ENCODE measurements at regions not wholly inside any gene's neighbourhood (a gene's known extent, or its start where the extent isn't known, plus 50 kb on each side); places are given as distances from the start of the nearest gene placed in this dataset.

- TF ChIP-seq CTCF (IDR thresholded peaks at IDR 0.05; ENCODE audit: control insufficient read depth, extremely low read depth, insufficient read depth): no peak
- no peak for DNase-seq (ENCODE audit: low read depth)
- H3K4me3 ChIP-seq (ENCODE audit: low read depth, low read length): no peak overlapping the region
These were observed 136.6 kb downstream of the RNF152 start for GRCh38 chr18:61756244-61756643.

DNA sequence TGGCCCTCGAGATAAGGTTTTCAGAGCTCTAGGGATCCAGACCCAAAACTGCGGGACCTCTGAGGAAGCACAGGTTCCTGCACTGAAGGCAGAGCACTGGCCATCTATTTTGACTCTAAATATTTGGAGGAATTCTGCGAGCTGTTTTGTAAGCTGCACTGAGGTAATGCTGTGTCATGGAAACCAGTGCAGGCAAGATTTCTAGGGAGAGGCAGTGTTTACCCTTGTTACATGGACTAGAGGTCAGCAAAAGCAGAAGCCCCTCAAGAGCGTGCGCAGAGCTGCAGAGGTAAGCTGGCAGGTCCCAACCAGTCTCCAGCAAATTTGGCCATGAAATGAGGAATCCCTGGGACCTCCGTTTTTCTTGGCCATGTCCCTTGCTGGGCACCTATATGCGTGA, 137.3 kb downstream of the RNF152 start:
- DNase-seq (ENCODE audit: low read depth): no peak
- H3K4me3 ChIP-seq (ENCODE audit: low read depth, low read length): no peak overlapping the region
- no peak for TF ChIP-seq CTCF (IDR thresholded peaks at IDR 0.05; ENCODE audit: control insufficient read depth, extremely low read depth, insufficient read depth)

- no peak overlapping the region for H3K4me3 ChIP-seq (ENCODE audit: low read depth, low read length)
- TF ChIP-seq CTCF (IDR thresholded peaks at IDR 0.05; ENCODE audit: control insufficient read depth, extremely low read depth, insufficient read depth): no peak
- DNase-seq (ENCODE audit: low read depth): no peak
These were observed 138.7 kb downstream of the RNF152 start for GRCh38 chr18:61754039-61754583.

- H3K4me3 ChIP-seq (ENCODE audit: low read depth, low read length): no peak overlapping the region
- no peak for DNase-seq (ENCODE audit: low read depth)
- TF ChIP-seq CTCF (IDR thresholded peaks at IDR 0.05; ENCODE audit: control insufficient read depth, extremely low read depth, insufficient read depth): no peak
These were observed 139.4 kb downstream of the RNF152 start for GRCh38 chr18:61753373-61753772.

DNA sequence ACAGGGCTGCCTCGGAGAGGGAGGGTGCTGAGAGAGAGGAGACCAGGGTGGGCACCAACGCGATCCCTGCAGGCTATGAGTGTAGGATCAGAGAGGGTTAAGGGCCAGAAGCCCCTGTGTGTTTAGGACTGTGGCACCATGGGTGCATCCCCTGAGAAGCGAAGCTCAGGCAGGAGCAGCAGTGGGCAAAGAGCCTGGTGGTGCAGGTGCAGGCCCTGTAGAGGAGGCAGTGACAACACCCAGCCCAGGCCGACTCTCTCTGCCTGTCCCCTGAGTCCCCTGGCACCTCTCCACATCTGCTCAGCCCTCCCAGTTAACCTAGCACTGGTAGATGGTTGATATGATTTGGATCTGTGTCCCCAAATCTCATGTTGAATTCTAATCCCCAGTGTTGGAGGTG, 139.8 kb downstream of the RNF152 start:
- no peak overlapping the region for H3K4me3 ChIP-seq (ENCODE audit: low read depth, low read length)
- no peak for TF ChIP-seq CTCF (IDR thresholded peaks at IDR 0.05; ENCODE audit: control insufficient read depth, extremely low read depth, insufficient read depth)
- DNase-seq (ENCODE audit: low read depth): no peak

- no peak for TF ChIP-seq CTCF (IDR thresholded peaks at IDR 0.05; ENCODE audit: control insufficient read depth, extremely low read depth, insufficient read depth)
- no peak for DNase-seq (ENCODE audit: low read depth)
- no peak overlapping the region for H3K4me3 ChIP-seq (ENCODE audit: low read depth, low read length)
These were observed 141.8 kb downstream of the RNF152 start for GRCh38 chr18:61750840-61751668.
